ENCODE measurements at regions not wholly inside any gene's neighbourhood (a gene's known extent, or its start where the extent isn't known, plus 50 kb on each side); places are given as distances from the start of the nearest gene placed in this dataset.

DNA sequence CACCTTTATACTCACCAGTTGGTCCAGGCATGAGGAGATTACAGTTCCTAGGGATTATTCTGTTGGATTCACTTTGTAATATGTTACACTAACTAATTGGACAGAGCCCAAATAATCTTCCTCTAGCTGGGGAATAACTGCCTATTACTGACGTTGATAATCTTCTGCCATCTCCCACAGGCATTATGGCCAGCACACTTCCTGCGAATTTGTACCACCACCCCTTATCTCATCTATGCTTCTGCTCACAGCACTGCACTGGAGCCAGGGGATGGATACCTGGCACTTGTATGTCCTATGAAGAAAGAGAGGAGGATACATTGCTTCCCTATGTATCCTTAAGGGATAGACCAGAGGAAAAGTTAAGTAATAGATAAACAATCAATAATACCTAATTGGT lies 494.8 kb upstream of the MAN1A1 start:
- CTCF ChIA-PET = no interaction called here
- Histone ChIP-seq H3K36me3 (ENCODE audit: control insufficient read depth, insufficient read depth, low read length) (no peaks in the 10 kb centered on the region), H3K27me3 (ENCODE audit: control insufficient read depth, insufficient read depth, low read length) (no peaks in the 10 kb centered on the region), H3K4me3 (ENCODE audit: low read depth, low read length) (no peak overlapping the region)
- TF ChIP-seq, protein P1, sequence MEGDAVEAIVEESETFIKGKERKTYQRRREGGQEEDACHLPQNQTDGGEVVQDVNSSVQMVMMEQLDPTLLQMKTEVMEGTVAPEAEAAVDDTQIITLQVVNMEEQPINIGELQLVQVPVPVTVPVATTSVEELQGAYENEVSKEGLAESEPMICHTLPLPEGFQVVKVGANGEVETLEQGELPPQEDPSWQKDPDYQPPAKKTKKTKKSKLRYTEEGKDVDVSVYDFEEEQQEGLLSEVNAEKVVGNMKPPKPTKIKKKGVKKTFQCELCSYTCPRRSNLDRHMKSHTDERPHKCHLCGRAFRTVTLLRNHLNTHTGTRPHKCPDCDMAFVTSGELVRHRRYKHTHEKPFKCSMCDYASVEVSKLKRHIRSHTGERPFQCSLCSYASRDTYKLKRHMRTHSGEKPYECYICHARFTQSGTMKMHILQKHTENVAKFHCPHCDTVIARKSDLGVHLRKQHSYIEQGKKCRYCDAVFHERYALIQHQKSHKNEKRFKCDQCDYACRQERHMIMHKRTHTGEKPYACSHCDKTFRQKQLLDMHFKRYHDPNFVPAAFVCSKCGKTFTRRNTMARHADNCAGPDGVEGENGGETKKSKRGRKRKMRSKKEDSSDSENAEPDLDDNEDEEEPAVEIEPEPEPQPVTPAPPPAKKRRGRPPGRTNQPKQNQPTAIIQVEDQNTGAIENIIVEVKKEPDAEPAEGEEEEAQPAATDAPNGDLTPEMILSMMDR (IDR thresholded peaks at IDR 0.05; ENCODE audit: insufficient read depth, low read depth, low read length) = no peak
- POLR2A ChIA-PET = interaction anchor here (0.7 kb wide), 1 partner anchor 87 kb away, joined by 3 read pairs; no protein-coding TSS in a partner anchor
- DNase-seq (ENCODE audit: low read depth) = no peak

DNA sequence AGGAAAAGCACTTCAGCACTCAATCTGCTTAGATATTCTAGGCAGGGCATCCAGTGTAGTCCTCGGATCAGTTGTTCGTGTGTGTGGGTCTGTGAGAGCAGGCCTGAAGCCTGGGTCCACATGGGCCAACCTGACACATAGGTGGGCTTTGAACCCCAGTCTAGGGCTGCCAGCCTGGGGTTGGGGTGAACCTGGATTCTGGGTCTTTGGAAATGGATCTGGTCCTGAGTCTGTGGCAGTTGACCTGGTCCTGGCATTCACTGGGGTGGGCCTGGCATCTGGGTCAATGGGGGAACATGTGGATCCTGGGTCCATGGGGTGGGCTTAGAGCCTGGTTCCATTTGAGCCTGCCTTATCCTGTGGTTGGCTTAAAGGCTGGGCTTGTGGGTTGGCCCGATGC lies 492.6 kb upstream of the MAN1A1 start:
- DNase-seq (ENCODE audit: low read depth) = no peak
- Histone ChIP-seq H3K4me3 (ENCODE audit: low read depth, low read length) (no peak overlapping the region), H3K27me3 (ENCODE audit: control insufficient read depth, insufficient read depth, low read length) (no peaks in the 10 kb centered on the region), H3K36me3 (ENCODE audit: control insufficient read depth, insufficient read depth, low read length) (no peaks in the 10 kb centered on the region)
- TF ChIP-seq, protein P1 (IDR thresholded peaks at IDR 0.05; ENCODE audit: insufficient read depth, low read depth, low read length) = no peak
- CTCF ChIA-PET = no interaction called here
- POLR2A ChIA-PET = no interaction called here

DNA sequence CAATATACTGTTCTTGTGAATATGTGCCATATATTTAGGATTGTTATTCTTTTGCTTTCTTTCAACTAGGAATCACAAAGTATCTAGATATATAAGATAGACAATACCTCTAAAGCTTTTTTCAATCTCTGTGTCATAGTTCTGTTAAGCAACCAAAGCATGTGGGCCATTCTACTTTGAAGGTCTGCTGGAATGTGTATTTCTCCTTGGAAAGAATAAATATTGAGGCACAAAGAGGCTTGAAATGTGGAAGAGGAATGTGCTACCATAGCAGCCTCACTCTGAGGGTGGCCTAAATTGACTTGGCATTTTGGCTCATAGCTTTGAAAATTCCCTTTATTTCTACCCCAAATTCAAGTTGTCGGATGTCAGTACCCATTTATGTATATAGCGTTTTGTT lies 488.5 kb upstream of the MAN1A1 start:
- CTCF ChIA-PET = no interaction called here
- TF ChIP-seq, protein P1 (IDR thresholded peaks at IDR 0.05; ENCODE audit: insufficient read depth, low read depth, low read length) = no peak
- H3K36me3 ChIP-seq (ENCODE audit: control insufficient read depth, insufficient read depth, low read length) = no peaks in the 10 kb centered on the region
- DNase-seq (ENCODE audit: low read depth) = no peak
- H3K4me3 ChIP-seq (ENCODE audit: low read depth, low read length) = no peak overlapping the region
- POLR2A ChIA-PET = no interaction called here
- no peaks in the 10 kb centered on the region for H3K27me3 ChIP-seq (ENCODE audit: control insufficient read depth, insufficient read depth, low read length)

DNA sequence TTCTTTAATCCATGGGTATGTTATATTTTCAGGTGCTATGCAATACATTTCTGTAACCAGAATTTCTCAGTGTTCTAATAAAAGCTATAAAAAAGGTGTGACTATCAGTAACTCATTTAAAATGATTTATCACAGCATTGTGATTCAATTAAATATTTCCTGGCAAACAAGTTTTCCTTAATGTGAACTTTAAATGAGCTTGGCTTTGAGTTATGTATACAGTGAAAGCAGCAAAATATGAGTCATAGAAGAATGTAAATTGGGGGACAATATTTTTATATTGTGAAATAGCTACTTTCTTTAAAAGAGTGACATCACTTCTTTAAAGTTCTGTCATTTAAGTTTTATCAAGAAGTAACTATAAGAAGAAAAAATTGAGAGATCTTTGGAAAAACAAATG lies 484.9 kb upstream of the MAN1A1 start:
- no peaks in the 10 kb centered on the region for H3K36me3 ChIP-seq (ENCODE audit: control insufficient read depth, insufficient read depth, low read length)
- ChIA-PET POLR2A (no interaction called here), CTCF (interaction anchor here (0.8 kb wide), 1 partner anchor 19 kb away, joined by 3 read pairs; no protein-coding TSS in a partner anchor)
- TF ChIP-seq, protein P1 (IDR thresholded peaks at IDR 0.05; ENCODE audit: insufficient read depth, low read depth, low read length) = no peak
- DNase-seq (ENCODE audit: low read depth) = no peak
- H3K4me3 ChIP-seq (ENCODE audit: low read depth, low read length) = no peak overlapping the region
- no peaks in the 10 kb centered on the region for H3K27me3 ChIP-seq (ENCODE audit: control insufficient read depth, insufficient read depth, low read length)

DNA sequence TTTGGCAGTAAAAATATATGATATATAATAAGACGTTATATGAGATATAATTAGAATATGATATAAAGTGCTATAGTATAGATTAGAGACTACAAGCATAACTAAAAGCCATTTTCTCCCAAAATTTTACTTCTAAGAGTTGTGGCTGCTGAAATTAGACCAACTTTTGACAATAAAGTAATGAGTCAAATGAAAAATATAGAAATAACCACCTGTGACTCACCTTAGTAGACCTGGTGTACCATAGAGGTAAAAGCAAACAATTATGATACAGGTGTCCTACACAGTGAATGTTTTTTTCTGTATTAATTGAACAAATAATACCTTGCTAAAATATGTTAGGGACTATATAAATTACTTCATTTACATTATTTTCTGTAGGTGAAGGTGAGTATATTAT lies 482.9 kb upstream of the MAN1A1 start:
- CTCF ChIA-PET = no interaction called here
- H3K27me3 ChIP-seq (ENCODE audit: control insufficient read depth, insufficient read depth, low read length) = no peaks in the 10 kb centered on the region
- POLR2A ChIA-PET = no interaction called here
- DNase-seq (ENCODE audit: low read depth) = no peak
- H3K36me3 ChIP-seq (ENCODE audit: control insufficient read depth, insufficient read depth, low read length) = no peaks in the 10 kb centered on the region
- no peak overlapping the region for H3K4me3 ChIP-seq (ENCODE audit: low read depth, low read length)
- TF ChIP-seq, protein P1 (IDR thresholded peaks at IDR 0.05; ENCODE audit: insufficient read depth, low read depth, low read length) = no peak
